ENCODE measurements at regions not wholly inside any gene's neighbourhood (a gene's known extent, or its start where the extent isn't known, plus 50 kb on each side); places are given as distances from the start of the nearest gene placed in this dataset.

DNA sequence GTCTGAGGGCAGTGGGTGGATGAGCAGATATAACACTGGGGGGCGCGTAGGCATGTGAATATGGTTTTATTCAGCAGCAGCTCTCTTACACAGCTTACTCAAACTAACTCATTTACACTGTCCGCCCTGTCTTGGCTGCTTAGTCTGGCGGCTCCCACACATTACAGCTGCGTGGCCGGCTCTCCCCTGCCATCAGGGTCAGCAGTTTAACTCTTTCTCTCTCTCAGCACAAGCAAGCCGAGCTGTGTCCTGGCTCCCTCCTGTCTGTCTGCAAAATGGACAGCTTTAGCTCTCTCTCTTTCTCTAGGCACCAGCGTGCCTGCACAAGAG is 1310.1 kb upstream of the RAG2 start:
- Mint-ChIP-seq H3K36me3 (ENCODE audit: low read depth, unreplicated experiment) (no peaks in the 10 kb centered on the region), H3K4me1 (ENCODE audit: unreplicated experiment) (no peaks in the 10 kb centered on the region), H3K27ac (ENCODE audit: unreplicated experiment) (no peak overlapping the region), H3K4me3 (ENCODE audit: unreplicated experiment) (no peak overlapping the region), H3K9me3 (ENCODE audit: unreplicated experiment) (peaks cover 4% of the 10 kb centered on the region), H3K27me3 (ENCODE audit: unreplicated experiment) (peaks cover 7% of the 10 kb centered on the region)
- DNase-seq (ENCODE audit: low spot score): no peak
- TF ChIP-seq, protein P1, sequence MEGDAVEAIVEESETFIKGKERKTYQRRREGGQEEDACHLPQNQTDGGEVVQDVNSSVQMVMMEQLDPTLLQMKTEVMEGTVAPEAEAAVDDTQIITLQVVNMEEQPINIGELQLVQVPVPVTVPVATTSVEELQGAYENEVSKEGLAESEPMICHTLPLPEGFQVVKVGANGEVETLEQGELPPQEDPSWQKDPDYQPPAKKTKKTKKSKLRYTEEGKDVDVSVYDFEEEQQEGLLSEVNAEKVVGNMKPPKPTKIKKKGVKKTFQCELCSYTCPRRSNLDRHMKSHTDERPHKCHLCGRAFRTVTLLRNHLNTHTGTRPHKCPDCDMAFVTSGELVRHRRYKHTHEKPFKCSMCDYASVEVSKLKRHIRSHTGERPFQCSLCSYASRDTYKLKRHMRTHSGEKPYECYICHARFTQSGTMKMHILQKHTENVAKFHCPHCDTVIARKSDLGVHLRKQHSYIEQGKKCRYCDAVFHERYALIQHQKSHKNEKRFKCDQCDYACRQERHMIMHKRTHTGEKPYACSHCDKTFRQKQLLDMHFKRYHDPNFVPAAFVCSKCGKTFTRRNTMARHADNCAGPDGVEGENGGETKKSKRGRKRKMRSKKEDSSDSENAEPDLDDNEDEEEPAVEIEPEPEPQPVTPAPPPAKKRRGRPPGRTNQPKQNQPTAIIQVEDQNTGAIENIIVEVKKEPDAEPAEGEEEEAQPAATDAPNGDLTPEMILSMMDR (IDR thresholded peaks at IDR 0.05; ENCODE audit: unreplicated experiment): no peak

DNA sequence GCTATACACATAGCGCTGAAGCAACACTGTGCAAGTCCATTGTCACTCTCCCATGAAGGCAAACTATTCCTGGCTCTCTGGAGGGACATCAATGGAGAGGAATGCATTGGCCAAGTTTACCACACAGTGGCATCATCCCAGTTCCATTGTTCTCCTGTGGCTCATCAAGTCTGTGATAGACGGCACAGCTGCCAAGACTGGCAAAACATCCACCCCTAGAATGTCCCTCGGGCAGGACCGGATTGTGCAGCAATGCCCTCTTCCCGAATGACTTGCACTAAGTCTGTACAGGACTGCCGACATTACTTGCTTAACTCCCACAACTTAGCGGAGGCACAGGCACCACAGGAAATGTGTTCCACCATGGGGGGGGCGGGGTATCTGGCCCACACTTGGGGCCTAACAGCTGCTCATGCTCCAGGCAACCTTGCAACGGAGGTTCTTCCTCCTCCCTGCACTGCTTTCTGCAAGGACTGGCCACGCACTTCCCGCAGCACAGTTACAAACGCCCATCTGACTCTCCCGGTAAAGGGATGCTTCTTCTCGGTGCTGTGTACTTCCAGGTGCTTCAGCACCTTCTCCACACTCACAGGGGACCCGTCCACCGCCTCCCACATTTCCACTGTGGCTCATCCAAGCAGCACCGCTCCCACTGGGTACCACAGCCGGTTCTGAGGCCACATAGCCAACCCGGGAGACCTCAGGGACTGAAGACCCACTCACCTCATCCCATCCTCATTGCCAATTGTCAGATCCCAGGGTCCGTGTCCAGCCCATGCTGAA is 1309.6 kb upstream of the RAG2 start:
- H3K4me1 Mint-ChIP-seq (ENCODE audit: unreplicated experiment): no peaks in the 10 kb centered on the region
- peaks cover 7% of the 10 kb centered on the region for H3K27me3 Mint-ChIP-seq (ENCODE audit: unreplicated experiment)
- H3K9me3 Mint-ChIP-seq (ENCODE audit: unreplicated experiment): peaks cover 4% of the 10 kb centered on the region
- no peak for DNase-seq (ENCODE audit: low spot score)
- no peak overlapping the region for H3K4me3 Mint-ChIP-seq (ENCODE audit: unreplicated experiment)
- no peak overlapping the region for H3K27ac Mint-ChIP-seq (ENCODE audit: unreplicated experiment)
- H3K36me3 Mint-ChIP-seq (ENCODE audit: low read depth, unreplicated experiment): no peaks in the 10 kb centered on the region
- TF ChIP-seq, protein P1 (IDR thresholded peaks at IDR 0.05; ENCODE audit: unreplicated experiment): no peak

DNA sequence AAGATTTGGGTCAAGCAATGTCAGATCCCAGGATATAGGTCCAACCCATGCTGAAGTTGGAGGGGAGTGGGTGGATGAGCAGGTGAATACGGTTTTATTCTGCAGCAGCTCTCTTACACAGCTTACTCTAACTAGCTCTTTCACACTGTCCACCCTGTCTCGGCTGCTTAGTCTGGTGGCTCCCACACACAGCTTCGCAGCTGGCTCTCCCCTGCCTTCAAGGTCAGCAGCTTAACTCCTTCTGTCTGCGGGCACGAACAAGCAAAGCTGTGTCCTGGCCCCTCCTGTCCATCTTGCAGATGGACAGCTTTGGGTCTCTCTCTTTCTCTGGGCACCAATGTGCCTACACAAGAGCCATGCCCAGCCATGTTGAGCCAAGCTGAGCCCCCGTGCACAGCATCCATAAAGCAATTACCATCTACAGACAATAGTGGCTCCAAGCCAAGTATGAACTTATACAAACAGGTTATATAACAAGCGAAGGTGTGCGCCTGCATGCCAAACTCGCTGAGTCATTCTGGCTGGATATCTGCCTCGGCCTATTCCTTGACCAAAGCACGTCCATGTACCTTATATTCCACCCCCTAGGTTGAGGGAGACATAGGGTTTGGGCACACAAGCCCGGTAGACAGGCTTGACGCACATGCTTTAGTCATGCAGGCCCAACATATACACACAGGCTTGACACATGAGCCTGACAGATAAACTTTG is 1307.8 kb upstream of the RAG2 start:
- Mint-ChIP-seq H3K4me1 (ENCODE audit: unreplicated experiment) (no peaks in the 10 kb centered on the region), H3K36me3 (ENCODE audit: low read depth, unreplicated experiment) (no peaks in the 10 kb centered on the region), H3K27ac (ENCODE audit: unreplicated experiment) (no peak overlapping the region)

DNA sequence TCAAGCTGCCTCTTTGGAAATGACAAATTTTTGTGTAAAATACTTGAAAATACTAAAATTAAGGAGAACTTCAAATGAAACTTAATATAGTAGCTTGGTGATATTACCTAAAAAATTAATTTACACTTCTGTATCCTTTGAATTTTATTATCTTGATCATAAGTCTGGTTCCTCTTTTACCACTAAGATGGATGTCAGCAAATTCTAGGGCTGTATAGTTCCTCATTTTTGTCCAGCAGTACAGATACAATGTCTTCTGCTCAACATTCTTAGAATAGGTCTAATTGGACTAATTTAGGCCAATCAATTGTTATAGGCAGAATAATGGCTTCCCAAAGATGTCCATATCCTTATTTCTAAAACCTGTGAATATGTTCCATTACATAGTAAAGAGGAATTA is 1298.0 kb upstream of the RAG2 start:
- Mint-ChIP-seq H3K9me3 (ENCODE audit: unreplicated experiment) (peaks cover 13% of the 10 kb centered on the region), H3K4me3 (ENCODE audit: unreplicated experiment) (no peak overlapping the region), H3K27me3 (ENCODE audit: unreplicated experiment) (peaks cover 2% of the 10 kb centered on the region), H3K4me1 (ENCODE audit: unreplicated experiment) (no peaks in the 10 kb centered on the region), H3K27ac (ENCODE audit: unreplicated experiment) (no peak overlapping the region), H3K36me3 (ENCODE audit: low read depth, unreplicated experiment) (no peaks in the 10 kb centered on the region)
- TF ChIP-seq, protein P1 (IDR thresholded peaks at IDR 0.05; ENCODE audit: unreplicated experiment): no peak
- DNase-seq (ENCODE audit: low spot score): no peak

More for the DNA sequence above, 1307.8 kb upstream of the RAG2 start:
- H3K27me3 Mint-ChIP-seq (ENCODE audit: unreplicated experiment): peaks cover 7% of the 10 kb centered on the region
- TF ChIP-seq, protein P1 (IDR thresholded peaks at IDR 0.05; ENCODE audit: unreplicated experiment): no peak
- H3K4me3 Mint-ChIP-seq (ENCODE audit: unreplicated experiment): no peak overlapping the region
- H3K9me3 Mint-ChIP-seq (ENCODE audit: unreplicated experiment): peaks cover 4% of the 10 kb centered on the region
- DNase-seq (ENCODE audit: low spot score): no peak

DNA sequence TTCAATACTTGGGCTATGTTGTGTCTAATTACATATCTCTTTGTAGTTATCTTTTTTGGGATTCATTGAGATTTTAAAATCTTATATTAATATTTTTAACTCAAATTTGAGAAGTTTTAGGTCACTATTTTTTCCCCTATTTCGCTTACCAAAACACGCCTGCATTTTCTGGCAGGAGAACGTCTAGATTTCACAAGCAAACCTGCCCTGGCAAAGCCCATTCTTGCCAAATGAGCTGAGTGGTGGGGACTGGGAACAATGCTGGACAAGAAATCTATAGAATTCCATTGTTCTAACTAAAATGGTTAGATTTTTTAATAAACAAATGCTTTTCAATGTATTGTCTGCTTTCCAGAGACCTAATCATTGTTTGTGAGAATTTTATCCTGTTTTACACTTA is 1283.7 kb upstream of the RAG2 start:
- Mint-ChIP-seq H3K4me1 (ENCODE audit: unreplicated experiment) (no peaks in the 10 kb centered on the region), H3K4me3 (ENCODE audit: unreplicated experiment) (no peak overlapping the region)
- TF ChIP-seq, protein P1 (IDR thresholded peaks at IDR 0.05; ENCODE audit: unreplicated experiment): no peak

More for the DNA sequence above, 1283.7 kb upstream of the RAG2 start:
- Mint-ChIP-seq H3K27ac (ENCODE audit: unreplicated experiment) (no peak overlapping the region), H3K27me3 (ENCODE audit: unreplicated experiment) (no peaks in the 10 kb centered on the region), H3K9me3 (ENCODE audit: unreplicated experiment) (no peaks in the 10 kb centered on the region), H3K36me3 (ENCODE audit: low read depth, unreplicated experiment) (no peaks in the 10 kb centered on the region)
- no peak for DNase-seq (ENCODE audit: low spot score)
